ENCODE measurements at regions not wholly inside any gene's neighbourhood (a gene's known extent, or its start where the extent isn't known, plus 50 kb on each side); places are given as distances from the start of the nearest gene placed in this dataset.

DNA sequence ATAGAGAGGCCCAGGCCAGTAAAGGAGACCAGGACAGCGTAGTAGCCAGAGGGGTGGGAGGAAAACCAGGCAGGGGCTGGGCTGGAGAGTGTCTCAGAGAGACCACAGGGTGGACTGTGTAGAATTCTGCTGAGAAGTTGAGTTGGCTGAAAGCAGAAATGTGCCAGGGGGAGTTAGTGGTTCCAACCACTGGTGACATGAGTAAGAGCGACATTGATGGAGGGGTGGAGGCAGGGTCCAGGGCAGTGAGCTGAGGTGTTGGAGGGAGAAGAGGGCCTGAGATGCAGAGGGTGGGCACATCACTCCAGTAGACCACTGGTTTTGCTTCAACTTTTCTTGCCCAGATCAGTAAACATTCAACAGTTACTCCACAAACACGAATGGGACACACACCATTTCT lies 106.5 kb downstream of the ASB7 start:
- Histone ChIP-seq H3K27ac (ENCODE audit: low read depth in 1 of 2, low read length in 2 of 2) (no peak overlapping the region), H3K27me3 (ENCODE audit: control insufficient read depth in 4 of 4, insufficient read depth in 4 of 4, low read length in 3 of 4) (peaks cover 0 to 19% (median 8%) of the 10 kb centered on the region in 4 donors), H3K4me1 (ENCODE audit: control insufficient read depth in 4 of 4, insufficient read depth in 4 of 4, low read length in 3 of 4) (no peaks in the 10 kb centered on the region), H3K9me3 (ENCODE audit: control insufficient read depth in 4 of 4, low read length in 3 of 4) (peaks cover 0 to 2% (median 0%) of the 10 kb centered on the region in 4 donors), H3K4me3 (ENCODE audit: low read depth in 1 of 3, low read length in 3 of 3) (no peak overlapping the region), H3K36me3 (ENCODE audit: control insufficient read depth in 4 of 4, insufficient read depth in 3 of 4, low read depth in 1 of 4, low read length in 3 of 4) (no peaks in the 10 kb centered on the region), H3K9ac (ENCODE audit: low read depth in 1 of 2, low read length in 2 of 2) (no peak overlapping the region)
- 83% methylated on average over 3 of the region's 3 CpGs for WGBS
- no peak for TF ChIP-seq GABPA (IDR thresholded peaks at IDR 0.05 in 1 of 2, conservative IDR thresholded peaks at IDR 0.05 in 1 of 2)
- TF ChIP-seq YY1 (IDR thresholded peaks at IDR 0.05): no peak
- no peak for TF ChIP-seq RXRA (IDR thresholded peaks at IDR 0.05)
- TF ChIP-seq ZBTB33 (IDR thresholded peaks at IDR 0.05): no peak
- TF ChIP-seq REST (IDR thresholded peaks at IDR 0.05): no peak
- no peak for TF ChIP-seq TAF1 (conservative IDR thresholded peaks at IDR 0.05)
- TF ChIP-seq CTCF (IDR thresholded peaks at IDR 0.05; ENCODE audit: low read depth, low read length, missing input control): no peak
- TF ChIP-seq, protein P1, sequence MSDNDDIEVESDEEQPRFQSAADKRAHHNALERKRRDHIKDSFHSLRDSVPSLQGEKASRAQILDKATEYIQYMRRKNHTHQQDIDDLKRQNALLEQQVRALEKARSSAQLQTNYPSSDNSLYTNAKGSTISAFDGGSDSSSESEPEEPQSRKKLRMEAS (IDR thresholded peaks at IDR 0.05): no peak
- TF ChIP-seq NR2F2 (IDR thresholded peaks at IDR 0.05): no peak
- no peak for TF ChIP-seq HNF4G (IDR thresholded peaks at IDR 0.05)
- TF ChIP-seq, protein P2, sequence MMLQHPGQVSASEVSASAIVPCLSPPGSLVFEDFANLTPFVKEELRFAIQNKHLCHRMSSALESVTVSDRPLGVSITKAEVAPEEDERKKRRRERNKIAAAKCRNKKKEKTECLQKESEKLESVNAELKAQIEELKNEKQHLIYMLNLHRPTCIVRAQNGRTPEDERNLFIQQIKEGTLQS (IDR thresholded peaks at IDR 0.05): no peak
- no peak for TF ChIP-seq SP1 (IDR thresholded peaks at IDR 0.05)
- TF ChIP-seq EGR1 (IDR thresholded peaks at IDR 0.05; ENCODE audit: low read depth in 2 of 2): no peak
- no peak for TF ChIP-seq FOXA1 (IDR thresholded peaks at IDR 0.05)
- no peak for TF ChIP-seq JUND (IDR thresholded peaks at IDR 0.05)
- no peak for TF ChIP-seq RAD21 (IDR thresholded peaks at IDR 0.05)
- no peak for DNase-seq (ENCODE audit: low spot score)

DNA sequence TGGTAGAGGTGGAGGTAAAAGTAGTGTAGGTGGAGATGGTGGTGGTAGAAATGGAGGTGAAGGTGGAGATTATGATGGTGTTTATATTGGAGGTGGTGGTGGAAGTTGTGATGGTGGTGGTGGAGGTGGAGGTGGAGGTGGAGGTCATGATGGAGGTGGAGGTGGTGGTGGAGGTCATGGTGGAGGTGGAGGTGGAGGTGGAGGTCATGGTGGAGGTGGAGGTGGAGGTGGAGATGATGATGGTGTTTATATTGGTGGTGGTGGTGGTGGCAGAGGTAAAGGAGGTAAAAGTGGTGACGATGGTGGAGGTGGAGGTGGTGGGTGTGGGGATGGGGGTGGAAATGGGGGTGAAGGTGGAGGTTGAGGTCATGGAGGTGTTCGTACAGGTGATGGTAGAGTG lies 107.8 kb downstream of the ASB7 start:
- Histone ChIP-seq H3K9ac (ENCODE audit: low read depth in 1 of 2, low read length in 2 of 2) (no peak overlapping the region), H3K27me3 (ENCODE audit: control insufficient read depth in 4 of 4, insufficient read depth in 4 of 4, low read length in 3 of 4) (peaks cover 0 to 16% (median 6%) of the 10 kb centered on the region in 4 donors), H3K9me3 (ENCODE audit: control insufficient read depth in 4 of 4, low read length in 3 of 4) (peaks cover 0 to 2% (median 0%) of the 10 kb centered on the region in 4 donors), H3K4me3 (ENCODE audit: low read depth in 1 of 3, low read length in 3 of 3) (no peak overlapping the region), H3K36me3 (ENCODE audit: control insufficient read depth in 4 of 4, insufficient read depth in 3 of 4, low read depth in 1 of 4, low read length in 3 of 4) (no peaks in the 10 kb centered on the region), H3K27ac (ENCODE audit: low read depth in 1 of 2, low read length in 2 of 2) (no peak overlapping the region), H3K4me1 (ENCODE audit: control insufficient read depth in 4 of 4, insufficient read depth in 4 of 4, low read length in 3 of 4) (peaks cover 0 to 6% (median 4%) of the 10 kb centered on the region in 4 donors)
- TF ChIP-seq NR2F2 (IDR thresholded peaks at IDR 0.05): peak; percentile 68
- TF ChIP-seq, protein P2 (IDR thresholded peaks at IDR 0.05): no peak
- WGBS: 42% methylated on average over 2 of the region's 2 CpGs
- DNase-seq (ENCODE audit: low spot score): no peak

Data from liver (tissue), 8 donors.